ENCODE measurements at regions not wholly inside any gene's neighbourhood (a gene's known extent, or its start where the extent isn't known, plus 50 kb on each side); places are given as distances from the start of the nearest gene placed in this dataset.
"Not testable (repeated sequence)": the region's sequence is repeated elsewhere in the genome, so short reads cannot be mapped to it uniquely, and the experiment has no call there.

GRCh38 chr20:4508773-4509172 is 177.5 kb upstream of the PRNP start:
- DNase-seq: no peak

GRCh38 chr20:4507288-4507719 is 179.0 kb upstream of the PRNP start:
- no peak for DNase-seq

GRCh38 chr20:4504814-4505213 is 181.4 kb upstream of the PRNP start:
- no peak for DNase-seq

GRCh38 chr20:4502756-4503155 is 183.5 kb upstream of the PRNP start:
- no peak for DNase-seq

GRCh38 chr20:4493386-4493785 is 192.9 kb upstream of the PRNP start:
- DNase-seq: no peak

GRCh38 chr20:4491643-4492042 is 194.6 kb upstream of the PRNP start:
- no peak for DNase-seq

GRCh38 chr20:4490606-4491280 is 195.5 kb upstream of the PRNP start:
- no peak for DNase-seq

GRCh38 chr20:4490045-4490444 is 196.2 kb upstream of the PRNP start:
- no peak for DNase-seq

GRCh38 chr20:4488407-4489339 is 197.6 kb upstream of the PRNP start:
- DNase-seq: no peak

- no peak for DNase-seq
Measured at GRCh38 chr20:4484379-4484997, 201.8 kb upstream of the PRNP start.

GRCh38 chr20:4483961-4484360 is 202.3 kb upstream of the PRNP start:
- no peak for DNase-seq

GRCh38 chr20:4483486-4483885 is 202.8 kb upstream of the PRNP start:
- no peak for DNase-seq

GRCh38 chr20:4480104-4480503 is 206.2 kb upstream of the PRNP start:
- DNase-seq: no peak

- no peak for DNase-seq
Measured at GRCh38 chr20:4476903-4477500, 209.3 kb upstream of the PRNP start.

GRCh38 chr20:4472906-4473305 is 213.3 kb upstream of the PRNP start:
- no peak for DNase-seq

- no peak for DNase-seq
Measured at GRCh38 chr20:4471221-4471620, 215.0 kb upstream of the PRNP start.

- DNase-seq: no peak
Measured at GRCh38 chr20:4470375-4470774, 215.9 kb upstream of the PRNP start.

GRCh38 chr20:4469910-4470309 is 216.3 kb upstream of the PRNP start:
- DNase-seq: no peak

- no peak for DNase-seq
Measured at GRCh38 chr20:4468114-4468513, 218.1 kb upstream of the PRNP start.

- peak; percentile 20 for DNase-seq
Measured at GRCh38 chr20:4465855-4466545, 216.9 kb upstream of the ADRA1D start.

GRCh38 chr20:4465212-4465611 is 216.1 kb upstream of the ADRA1D start:
- no peak for DNase-seq

GRCh38 chr20:4462801-4463200 is 213.7 kb upstream of the ADRA1D start:
- not testable (repeated sequence) for DNase-seq

- no peak for DNase-seq
Measured at GRCh38 chr20:4459081-4459480, 210.0 kb upstream of the ADRA1D start.

All from SHP77 treated with DMSO at 0.1 percent for 48 hours (cell line).